ENCODE measurements at regions not wholly inside any gene's neighbourhood (a gene's known extent, or its start where the extent isn't known, plus 50 kb on each side); places are given as distances from the start of the nearest gene placed in this dataset.

DNA sequence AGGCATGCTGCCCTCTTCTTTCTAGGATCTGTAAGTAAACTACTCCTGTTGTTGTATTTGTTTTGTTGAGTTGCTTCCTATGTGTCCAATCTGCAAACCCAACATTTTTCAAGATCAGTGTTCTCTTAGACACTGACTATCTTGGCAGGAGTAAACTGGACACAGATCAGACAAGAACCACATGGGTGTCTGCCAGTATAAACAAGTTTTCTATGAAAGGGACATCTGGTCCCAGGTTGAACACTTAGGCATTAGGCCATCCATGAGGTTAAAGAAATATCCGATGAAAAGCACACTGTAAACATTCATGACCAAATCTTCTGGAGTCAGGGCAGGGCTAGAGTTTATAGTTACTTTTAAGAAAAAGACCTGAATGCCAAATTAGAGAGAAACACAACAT is 441.8 kb downstream of the NYAP2 start:
- intact Hi-C loops (cut with DNase I), result no loop called here
- no peak overlapping the region for H3K9ac ChIP-seq (ENCODE audit: low read depth in 2 of 2, low read length in 2 of 2)
- no peak for TF ChIP-seq CTCF (IDR thresholded peaks at IDR 0.05)
- no peaks in the 10 kb centered on the region for H3K27me3 ChIP-seq
- no peaks in the 10 kb centered on the region for H3K4me1 ChIP-seq
- H3K4me3 ChIP-seq, result no peak overlapping the region
- no peak overlapping the region for H3K27ac ChIP-seq
- H3K9me3 ChIP-seq, result no peaks in the 10 kb centered on the region
- DNase-seq, result no peak
- no peaks in the 10 kb centered on the region for H3K36me3 ChIP-seq

GRCh38 chr2:225837328-225837727 is 437.8 kb downstream of the NYAP2 start:
- DNase-seq, result no peak
- no peak for TF ChIP-seq CTCF (IDR thresholded peaks at IDR 0.05)

GRCh38 chr2:225824748-225825449 is 425.4 kb downstream of the NYAP2 start:
- TF ChIP-seq CTCF (IDR thresholded peaks at IDR 0.05), result no peak
- no peaks in the 10 kb centered on the region for H3K4me1 ChIP-seq
- intact Hi-C loops (cut with DNase I), result no loop called here
- no peak overlapping the region for H3K9ac ChIP-seq (ENCODE audit: low read depth in 2 of 2, low read length in 2 of 2)
- H3K27me3 ChIP-seq, result no peaks in the 10 kb centered on the region
- no peaks in the 10 kb centered on the region for H3K36me3 ChIP-seq
- no peak overlapping the region for H3K27ac ChIP-seq
- no peak overlapping the region for H3K4me3 ChIP-seq
- no peak for DNase-seq
- H3K9me3 ChIP-seq, result no peaks in the 10 kb centered on the region

More at GRCh38 chr2:225837328-225837727, 437.8 kb downstream of the NYAP2 start:
- H3K27me3 ChIP-seq, result no peaks in the 10 kb centered on the region
- no peaks in the 10 kb centered on the region for H3K9me3 ChIP-seq
- no peak overlapping the region for H3K9ac ChIP-seq (ENCODE audit: low read depth in 2 of 2, low read length in 2 of 2)
- intact Hi-C loops (cut with DNase I), result no loop called here
- no peaks in the 10 kb centered on the region for H3K36me3 ChIP-seq
- no peak overlapping the region for H3K4me3 ChIP-seq
- no peak overlapping the region for H3K27ac ChIP-seq
- no peaks in the 10 kb centered on the region for H3K4me1 ChIP-seq

DNA sequence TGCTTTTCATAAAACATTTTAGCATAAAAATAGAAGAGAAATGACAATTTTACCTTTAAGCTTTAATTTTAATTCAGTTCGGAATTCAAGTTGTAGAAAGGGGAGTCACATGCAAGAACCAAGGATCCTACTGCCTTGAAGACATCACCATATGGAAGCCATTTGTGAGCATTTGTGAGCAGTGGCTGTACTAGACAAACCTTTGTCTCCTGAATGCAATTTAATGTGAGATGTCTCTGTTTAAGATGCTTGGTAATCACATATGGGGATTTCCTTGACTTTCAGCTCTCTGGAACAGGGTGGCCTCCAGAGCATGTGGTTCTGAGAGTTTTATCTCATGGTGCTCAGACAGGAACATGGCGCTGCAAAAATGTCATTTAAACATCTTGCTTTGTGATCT is 421.8 kb downstream of the NYAP2 start:
- H3K27ac ChIP-seq, result no peak overlapping the region
- no peak overlapping the region for H3K4me3 ChIP-seq
- H3K9ac ChIP-seq (ENCODE audit: low read depth in 2 of 2, low read length in 2 of 2), result no peak overlapping the region
- no peaks in the 10 kb centered on the region for H3K9me3 ChIP-seq
- DNase-seq, result no peak
- TF ChIP-seq CTCF (IDR thresholded peaks at IDR 0.05), result no peak
- H3K36me3 ChIP-seq, result no peaks in the 10 kb centered on the region
- no peaks in the 10 kb centered on the region for H3K4me1 ChIP-seq
- intact Hi-C loops (cut with DNase I), result no loop called here
- no peaks in the 10 kb centered on the region for H3K27me3 ChIP-seq

DNA sequence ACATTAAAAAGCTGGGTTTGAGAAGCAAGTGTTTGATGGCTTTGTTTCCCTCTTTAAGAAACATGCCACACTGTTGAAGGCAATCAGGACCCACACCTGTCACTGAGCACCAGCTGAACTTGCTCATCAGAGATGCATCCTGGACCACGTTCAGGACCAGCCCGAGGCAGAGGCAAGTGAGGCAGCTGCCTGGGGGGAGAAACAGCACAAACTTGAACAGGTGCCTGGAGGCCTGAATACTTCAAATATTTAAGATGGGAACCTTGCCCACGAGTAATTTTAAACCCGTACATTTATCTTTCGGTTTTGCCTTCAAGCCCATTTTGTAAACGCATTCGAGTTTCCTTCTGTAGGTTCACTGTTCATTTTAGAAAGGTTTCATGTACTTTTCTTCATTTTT is 421.3 kb downstream of the NYAP2 start:
- Histone ChIP-seq H3K4me3 (no peak overlapping the region), H3K36me3 (no peaks in the 10 kb centered on the region), H3K27ac (no peak overlapping the region), H3K9me3 (no peaks in the 10 kb centered on the region), H3K9ac (ENCODE audit: low read depth in 2 of 2, low read length in 2 of 2) (no peak overlapping the region), H3K4me1 (no peaks in the 10 kb centered on the region), H3K27me3 (no peaks in the 10 kb centered on the region)
- intact Hi-C loops (cut with DNase I), result no loop called here
- no peak for TF ChIP-seq CTCF (IDR thresholded peaks at IDR 0.05)
- DNase-seq, result no peak
